Kidney epithelial cell (primary cell): ENCODE measurements at regions not wholly inside any gene's neighbourhood (a gene's known extent, or its start where the extent isn't known, plus 50 kb on each side); places are given as distances from the start of the nearest gene placed in this dataset.

Source experiments
- DNase-seq: peaks from one replicate; pipeline ENCODE4 v3.0.0-alpha.2; 2010; ENCODE audit warnings: low read depth
- H3K27me3 ChIP-seq: 2 replicates; pipeline ENCODE4 v1.6.0; 2011; ENCODE audit warnings: low read length; ENCODE audit not compliant: control insufficient read depth, insufficient read depth
- H3K36me3 ChIP-seq: 2 replicates; pipeline ENCODE4 v1.5.1; 2011; ENCODE audit warnings: low read length; ENCODE audit not compliant: control insufficient read depth, insufficient read depth
- H3K4me3 ChIP-seq: 2 replicates; pipeline ENCODE4 v1.5.1; 2011; ENCODE audit warnings: low read depth, mild to moderate bottlenecking, control low read depth, low read length
- CTCF ChIP-seq: IDR thresholded peaks from 2 replicates; pipeline ENCODE4 v1.5.1; 2011; ENCODE audit warnings: mild to moderate bottlenecking, moderate library complexity, low read length, control low read depth, inconsistent platforms; ENCODE audit not compliant: insufficient read depth, poor library complexity, severe bottlenecking

- no peak for DNase-seq
- H3K27me3 ChIP-seq: peaks cover 8% of the 10 kb centered on the region
- no peak for TF ChIP-seq CTCF
- no peaks in the 10 kb centered on the region for H3K36me3 ChIP-seq
- peak overlapping the region; percentile 16 for H3K4me3 ChIP-seq
These were observed 162.2 kb downstream of the TBXT start for GRCh38 chr6:166005401-166005943.

GRCh38 chr6:166004876-166005275 lies 162.8 kb downstream of the TBXT start:
- H3K36me3 ChIP-seq: no peaks in the 10 kb centered on the region
- TF ChIP-seq CTCF: no peak
- peaks cover 5% of the 10 kb centered on the region for H3K27me3 ChIP-seq
- DNase-seq: no peak
- no peak overlapping the region for H3K4me3 ChIP-seq

- no peaks in the 10 kb centered on the region for H3K36me3 ChIP-seq
- no peak overlapping the region for H3K4me3 ChIP-seq
- no peak for DNase-seq
- TF ChIP-seq CTCF: no peak
- peaks cover 5% of the 10 kb centered on the region for H3K27me3 ChIP-seq
These were observed 163.2 kb downstream of the TBXT start for GRCh38 chr6:166004471-166004870.

- no peak for TF ChIP-seq CTCF
- no peak overlapping the region for H3K4me3 ChIP-seq
- H3K36me3 ChIP-seq: no peaks in the 10 kb centered on the region
These were observed 164.1 kb downstream of the TBXT start for GRCh38 chr6:166003569-166003968.

GRCh38 chr6:166001359-166001758 lies 166.3 kb downstream of the TBXT start:
- TF ChIP-seq CTCF: no peak
- DNase-seq: no peak
- Histone ChIP-seq H3K4me3 (no peak overlapping the region), H3K36me3 (no peaks in the 10 kb centered on the region), H3K27me3 (no peaks in the 10 kb centered on the region)

More at GRCh38 chr6:166003569-166003968, 164.1 kb downstream of the TBXT start:
- H3K27me3 ChIP-seq: peaks cover 5% of the 10 kb centered on the region
- DNase-seq: no peak

- Histone ChIP-seq H3K4me3 (no peak overlapping the region), H3K36me3 (no peaks in the 10 kb centered on the region), H3K27me3 (no peaks in the 10 kb centered on the region)
- TF ChIP-seq CTCF: no peak
- no peak for DNase-seq
These were observed 168.4 kb downstream of the TBXT start for GRCh38 chr6:165999279-165999678.
